ENCODE measurements at regions not wholly inside any gene's neighbourhood (a gene's known extent, or its start where the extent isn't known, plus 50 kb on each side); places are given as distances from the start of the nearest gene placed in this dataset.

DNA sequence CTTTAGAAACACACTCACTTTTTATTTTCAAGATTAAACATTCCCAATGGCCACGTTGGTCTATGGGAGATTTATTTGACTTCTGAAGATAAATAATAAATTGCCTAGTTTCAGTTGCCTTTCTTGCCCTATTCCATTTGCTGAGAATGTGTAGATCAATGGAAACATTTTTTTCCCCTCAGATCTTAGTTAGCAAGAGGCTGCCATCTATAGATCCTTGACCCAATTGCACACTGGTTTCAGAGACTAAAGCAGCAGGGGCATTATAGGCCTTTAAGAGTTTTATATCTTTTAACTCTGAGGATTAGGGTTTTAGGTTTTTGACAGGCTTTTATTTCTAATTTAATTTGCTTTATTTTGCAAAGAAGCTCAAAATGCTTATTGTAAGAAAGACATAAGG, 163.2 kb upstream of the GPR26 start:
- TF ChIP-seq, protein P1, sequence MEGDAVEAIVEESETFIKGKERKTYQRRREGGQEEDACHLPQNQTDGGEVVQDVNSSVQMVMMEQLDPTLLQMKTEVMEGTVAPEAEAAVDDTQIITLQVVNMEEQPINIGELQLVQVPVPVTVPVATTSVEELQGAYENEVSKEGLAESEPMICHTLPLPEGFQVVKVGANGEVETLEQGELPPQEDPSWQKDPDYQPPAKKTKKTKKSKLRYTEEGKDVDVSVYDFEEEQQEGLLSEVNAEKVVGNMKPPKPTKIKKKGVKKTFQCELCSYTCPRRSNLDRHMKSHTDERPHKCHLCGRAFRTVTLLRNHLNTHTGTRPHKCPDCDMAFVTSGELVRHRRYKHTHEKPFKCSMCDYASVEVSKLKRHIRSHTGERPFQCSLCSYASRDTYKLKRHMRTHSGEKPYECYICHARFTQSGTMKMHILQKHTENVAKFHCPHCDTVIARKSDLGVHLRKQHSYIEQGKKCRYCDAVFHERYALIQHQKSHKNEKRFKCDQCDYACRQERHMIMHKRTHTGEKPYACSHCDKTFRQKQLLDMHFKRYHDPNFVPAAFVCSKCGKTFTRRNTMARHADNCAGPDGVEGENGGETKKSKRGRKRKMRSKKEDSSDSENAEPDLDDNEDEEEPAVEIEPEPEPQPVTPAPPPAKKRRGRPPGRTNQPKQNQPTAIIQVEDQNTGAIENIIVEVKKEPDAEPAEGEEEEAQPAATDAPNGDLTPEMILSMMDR (conservative IDR thresholded peaks at IDR 0.05; ENCODE audit: low read length) = no peak
- no peak for TF ChIP-seq EZH2phosphoT487 (IDR thresholded peaks at IDR 0.05; ENCODE audit: borderline replicate concordance)
